Activated CD8-positive, alpha-beta memory T cell treated with anti-CD3 and anti-CD28 coated beads for 4 hours (primary cell): ENCODE measurements at regions not wholly inside any gene's neighbourhood (a gene's known extent, or its start where the extent isn't known, plus 50 kb on each side); places are given as distances from the start of the nearest gene placed in this dataset.

Experiments used
- DNase-seq, 2 donors: peaks; one replicate each; pipeline ENCODE4 v3.0.0-alpha.2; 2020; ENCODE audit warnings: low read depth in 2 of 2

DNA sequence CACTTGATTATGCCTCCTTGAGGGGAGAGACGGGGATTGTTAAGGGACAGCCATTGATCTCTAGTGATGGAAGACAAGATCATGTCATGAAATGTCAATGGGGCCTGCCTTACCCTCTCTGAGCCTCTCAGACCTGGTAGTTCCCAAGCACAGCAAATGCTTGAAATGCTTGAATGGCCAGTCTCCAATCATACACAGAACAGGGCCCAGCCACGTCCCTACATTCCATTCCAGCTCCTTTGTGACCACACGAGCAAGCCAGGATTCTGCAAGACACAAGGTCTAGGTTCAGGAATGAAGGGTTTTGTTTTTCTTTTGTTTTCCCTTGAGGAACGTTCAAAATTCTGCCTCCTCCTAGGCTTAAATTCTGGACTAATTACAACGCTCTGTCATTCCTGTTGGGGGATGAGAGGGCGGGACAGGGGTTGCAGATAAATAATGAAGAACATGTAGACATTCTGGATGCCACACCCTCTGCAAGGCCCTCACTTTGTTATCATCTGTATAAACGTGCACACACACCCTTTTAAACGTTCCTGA, 98.1 kb upstream of the YPEL5 start:
- DNase-seq: no peak

- no peak for DNase-seq
Measured at GRCh38 chr2:30055548-30055947, 91.3 kb upstream of the YPEL5 start.

GRCh38 chr2:30060562-30060961, 86.2 kb upstream of the YPEL5 start:
- no peak for DNase-seq

DNA sequence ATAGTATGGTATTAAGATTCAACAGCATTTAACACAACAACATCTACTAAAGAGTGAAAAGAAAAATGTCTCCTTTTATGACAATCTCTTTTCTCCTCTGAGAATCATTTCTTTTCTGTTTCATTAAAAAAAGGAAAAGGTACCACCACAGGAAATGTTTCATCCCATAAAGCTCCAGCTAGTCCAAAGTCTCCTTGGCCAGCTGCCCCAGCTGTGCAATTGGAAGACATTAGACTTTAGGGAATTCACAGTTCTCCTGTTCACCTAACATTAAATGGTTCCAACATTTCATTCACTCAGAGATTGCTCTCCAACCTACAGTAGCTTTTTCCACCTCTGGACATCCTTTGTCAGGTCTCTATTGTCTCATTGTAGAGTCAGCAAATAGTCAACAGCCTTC, 78.7 kb upstream of the YPEL5 start:
- DNase-seq: no peak

GRCh38 chr2:30072250-30072842, 74.5 kb upstream of the YPEL5 start:
- peak; percentile 5 to 8 for DNase-seq

GRCh38 chr2:30073523-30073922, 73.3 kb upstream of the YPEL5 start:
- DNase-seq: no peak

DNA sequence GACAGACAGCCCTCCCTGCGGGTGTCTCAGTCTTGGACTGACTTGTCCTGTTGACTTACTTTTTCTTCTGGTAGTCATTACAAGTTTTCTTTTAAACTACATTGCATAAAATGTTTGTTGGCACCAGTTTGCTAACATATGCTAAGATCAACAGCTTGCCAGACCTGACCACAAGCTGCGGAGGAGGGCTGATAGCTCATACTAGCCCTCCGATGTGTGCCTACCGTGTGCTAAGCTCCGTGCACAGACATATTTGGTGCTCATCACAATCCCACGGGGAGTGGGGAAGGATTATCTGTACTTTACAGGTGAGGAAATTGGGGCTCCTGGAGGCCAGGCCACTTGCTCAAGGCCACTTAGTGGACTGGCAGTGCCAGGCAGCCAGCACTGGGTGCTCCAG, 72.8 kb upstream of the YPEL5 start:
- no peak for DNase-seq

GRCh38 chr2:30078521-30078920, 68.3 kb upstream of the YPEL5 start:
- DNase-seq: no peak

DNA sequence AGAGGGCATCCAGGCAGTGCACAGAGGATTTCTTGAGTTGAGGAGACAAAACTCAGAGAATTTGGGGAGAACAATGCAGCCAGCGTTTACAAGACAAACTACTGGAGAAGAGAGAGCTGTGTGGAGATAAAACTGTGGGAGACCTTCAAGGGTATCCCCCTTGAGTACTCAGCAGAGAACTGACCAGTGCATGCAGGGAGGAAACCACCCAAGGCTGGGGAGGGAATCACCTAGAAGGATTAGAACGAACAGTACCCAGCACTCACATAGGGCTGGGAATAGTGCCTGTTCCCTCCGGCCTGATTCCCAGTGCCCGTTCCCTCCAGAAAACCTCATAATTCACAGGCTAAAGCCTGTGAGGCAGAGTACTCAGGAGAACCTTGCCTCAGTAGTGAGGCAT, 61.9 kb upstream of the YPEL5 start:
- DNase-seq: no peak

DNA sequence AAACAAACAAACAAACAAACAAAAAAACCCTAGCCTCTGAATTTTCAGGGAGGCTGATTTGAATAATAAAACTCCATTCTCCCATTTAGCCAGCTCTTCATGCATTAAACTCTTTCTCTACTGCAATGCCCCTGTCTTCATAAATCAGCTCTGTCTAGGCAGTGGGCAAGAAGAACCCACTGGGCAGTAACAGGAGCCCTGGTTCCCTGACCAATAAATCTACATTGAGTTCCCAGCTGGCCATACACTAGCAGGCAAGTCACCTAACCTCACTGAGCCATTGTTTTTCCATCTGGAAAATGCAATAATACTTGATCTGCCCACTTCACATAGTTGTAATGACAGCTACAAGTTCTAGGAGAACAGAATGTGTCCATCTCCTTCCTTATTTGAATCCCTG, 57.6 kb upstream of the YPEL5 start:
- DNase-seq: no peak

GRCh38 chr2:30095402-30095801, 51.4 kb upstream of the YPEL5 start:
- DNase-seq: no peak

DNA sequence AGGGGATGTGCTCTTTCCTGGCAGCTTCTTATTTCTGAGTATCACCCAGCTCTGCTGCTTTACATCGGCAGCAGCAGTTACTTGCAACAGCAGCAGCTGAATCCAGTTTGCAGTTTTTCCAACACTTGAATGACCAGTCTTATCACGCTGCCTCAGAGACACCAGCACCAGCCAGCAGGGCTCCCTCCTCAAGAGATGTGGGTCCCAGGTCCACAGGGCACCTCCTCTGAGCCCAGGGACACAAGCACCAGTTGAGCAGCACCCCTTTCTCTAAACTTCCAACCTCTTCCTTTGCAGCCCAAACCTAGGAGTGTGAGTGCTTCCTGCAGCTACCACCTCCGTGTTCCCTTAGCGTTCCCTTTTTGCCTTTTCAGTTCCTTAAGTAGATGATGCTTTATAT, 50.4 kb upstream of the YPEL5 start:
- DNase-seq: no peak
